Stimulated activated CD8-positive, alpha-beta memory T cell treated with anti-CD3 and anti-CD28 coated beads, Interleukin-7, amount 100 ng/mL, for 48 hours (primary cell): ENCODE measurements at regions not wholly inside any gene's neighbourhood (a gene's known extent, or its start where the extent isn't known, plus 50 kb on each side); places are given as distances from the start of the nearest gene placed in this dataset.

ENCODE experiments used
- DNase-seq, 2 donors: peaks; one replicate each; pipeline ENCODE4 v3.0.0-alpha.2; 2020; ENCODE audit warnings: low read depth in 1 of 2; ENCODE audit errors: extremely low read depth in 1 of 2

GRCh38 chr7:132072873-132073272 lies 503.4 kb downstream of the PLXNA4 start:
- DNase-seq = no peak

GRCh38 chr7:132072165-132072564 lies 504.1 kb downstream of the PLXNA4 start:
- no peak for DNase-seq

DNA sequence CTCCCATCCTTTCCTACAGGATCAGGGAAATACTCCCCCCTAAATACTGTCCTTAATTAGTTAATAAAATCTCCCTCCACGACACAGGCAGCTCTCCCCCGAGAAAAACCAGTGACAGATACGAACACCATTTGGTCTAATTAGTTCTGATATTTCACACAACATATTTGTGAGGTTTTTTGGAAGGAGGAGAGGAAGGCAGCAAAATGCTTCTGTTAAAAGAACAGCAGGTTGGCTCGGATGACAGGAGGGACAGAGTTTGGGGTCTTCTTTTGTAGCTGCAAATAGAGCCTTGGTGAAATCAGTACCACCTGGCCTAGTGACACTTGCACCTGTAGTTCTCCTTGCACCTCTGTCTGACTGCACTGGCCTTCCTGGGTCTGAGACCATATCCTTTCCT lies 507.0 kb downstream of the PLXNA4 start:
- DNase-seq = no peak

DNA sequence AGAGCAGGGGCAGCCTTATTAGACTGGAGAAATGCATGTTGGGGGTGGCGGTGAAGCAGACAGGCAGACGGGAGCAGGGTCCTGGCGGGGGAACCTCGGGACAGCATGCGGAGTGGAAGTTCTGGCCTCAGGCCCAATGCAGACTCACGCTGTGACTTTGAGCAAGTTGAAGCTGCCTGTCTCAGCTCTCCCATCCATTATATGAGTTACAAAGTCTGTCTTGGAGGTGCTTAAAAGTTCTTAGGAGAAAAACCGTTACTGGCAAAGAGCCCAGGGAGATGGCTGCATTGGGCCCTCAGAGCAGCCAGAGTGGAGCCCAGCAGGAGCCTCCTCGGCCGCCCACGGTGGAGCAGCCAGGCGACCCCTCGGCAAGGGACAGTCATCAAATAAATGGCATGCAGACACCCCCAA lies 509.5 kb downstream of the PLXNA4 start:
- no peak for DNase-seq

DNA sequence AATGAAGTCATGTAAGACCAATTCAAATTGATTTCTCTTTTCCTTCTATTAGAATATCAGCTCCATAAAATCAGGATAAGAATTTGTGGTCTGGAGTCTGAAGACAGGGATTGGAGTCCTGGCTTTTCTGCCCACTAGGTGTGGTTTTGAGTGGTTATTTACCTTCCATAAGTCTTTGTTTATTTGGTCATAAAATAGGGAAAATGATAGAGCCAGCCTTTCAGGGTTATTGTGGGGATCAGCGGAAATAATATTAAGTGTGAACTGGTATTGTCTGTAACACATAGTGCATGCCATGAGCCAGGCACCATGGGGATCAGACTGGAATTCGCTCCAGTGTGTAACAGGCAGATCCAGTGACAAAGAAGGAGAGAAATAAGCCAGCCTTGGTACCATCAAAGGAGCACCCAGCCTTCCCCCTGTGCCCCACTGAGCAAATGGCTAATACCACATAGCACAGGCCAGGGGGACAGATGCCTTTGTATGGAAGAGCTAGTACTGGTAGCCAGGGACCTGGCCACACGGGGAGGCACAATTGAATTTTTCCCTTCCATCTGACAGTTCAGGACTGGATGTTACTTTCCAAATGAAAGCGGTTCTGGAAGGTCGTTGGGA lies 509.7 kb upstream of the PODXL start:
- DNase-seq = no peak

DNA sequence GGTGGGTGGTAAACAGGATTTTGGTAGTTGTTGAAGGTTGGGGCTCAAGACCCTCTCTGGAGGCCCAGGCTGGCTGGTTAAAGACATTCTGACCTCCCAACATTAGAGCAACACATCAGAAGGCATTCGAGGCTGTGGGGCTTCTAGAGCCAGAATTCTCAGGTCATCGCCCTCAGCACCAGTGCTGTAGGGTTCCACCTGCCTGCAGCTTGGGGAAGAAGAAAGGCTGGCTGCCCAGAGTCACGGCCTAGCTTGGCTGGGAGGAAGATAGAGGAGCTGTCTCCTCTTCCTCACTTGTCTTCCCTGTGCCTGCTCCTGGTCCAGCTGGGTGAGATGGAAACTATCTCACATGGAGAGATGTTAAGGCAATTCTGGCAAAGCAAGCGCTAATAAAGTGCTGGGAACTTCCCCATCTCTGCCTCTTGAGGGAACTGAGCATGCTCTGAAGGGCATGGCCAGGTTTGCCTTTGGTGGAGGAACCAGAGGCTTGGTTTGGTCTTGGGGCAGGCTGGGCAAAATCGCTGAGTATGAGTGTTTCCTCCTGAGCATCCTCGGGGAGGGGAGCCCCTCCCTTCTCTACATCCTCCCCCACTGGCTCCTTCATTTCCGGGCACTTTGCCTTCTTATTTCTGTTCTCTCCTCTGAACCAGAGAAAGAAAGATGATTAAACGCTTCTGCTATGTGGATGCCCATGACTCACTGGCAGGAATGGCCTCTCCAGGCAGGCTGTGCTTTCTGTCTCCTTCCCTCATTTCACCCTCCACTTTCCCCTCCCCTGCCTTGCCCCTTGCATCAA lies 509.0 kb upstream of the PODXL start:
- DNase-seq = no peak

DNA sequence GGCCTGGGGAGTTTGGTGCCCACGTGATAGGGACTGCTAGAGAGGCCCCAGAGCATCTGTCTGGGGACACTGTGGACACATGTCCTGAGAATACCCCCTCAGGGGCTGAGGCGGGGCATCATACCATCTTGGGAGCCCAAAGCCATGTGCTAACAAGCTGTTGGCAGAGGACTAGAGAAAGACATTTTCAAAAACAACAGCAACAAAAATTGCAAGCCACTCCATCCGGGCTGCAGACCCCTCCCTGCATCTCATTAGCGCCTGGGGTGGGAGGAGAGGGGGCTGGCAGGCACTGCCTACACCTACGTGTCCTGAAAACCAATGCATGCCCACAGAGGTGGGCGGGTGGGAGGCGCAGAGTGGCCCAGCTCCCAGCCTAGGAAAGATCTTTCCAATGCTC lies 507.4 kb upstream of the PODXL start:
- DNase-seq = no peak

DNA sequence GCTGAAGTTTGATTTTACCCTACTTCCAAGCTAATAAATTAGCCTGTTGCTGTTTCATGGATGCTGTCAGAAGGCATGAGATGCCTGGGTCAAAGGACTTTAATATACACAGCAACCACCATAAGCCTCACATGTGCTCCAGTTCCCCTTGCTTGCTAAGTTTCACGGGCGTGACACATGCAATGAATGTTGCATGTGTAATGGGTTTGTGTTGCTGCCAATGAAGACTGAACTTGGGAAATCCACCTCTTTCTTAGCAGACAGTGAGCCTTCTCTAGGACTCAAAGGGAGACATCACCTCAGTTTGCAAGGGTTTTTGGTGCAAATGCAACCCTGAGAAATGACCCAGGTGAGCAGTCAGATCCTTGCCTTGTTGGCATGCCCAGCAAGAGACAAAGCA lies 505.5 kb upstream of the PODXL start:
- DNase-seq = no peak

GRCh38 chr7:132059141-132059540 lies 502.7 kb upstream of the PODXL start:
- DNase-seq = no peak

DNA sequence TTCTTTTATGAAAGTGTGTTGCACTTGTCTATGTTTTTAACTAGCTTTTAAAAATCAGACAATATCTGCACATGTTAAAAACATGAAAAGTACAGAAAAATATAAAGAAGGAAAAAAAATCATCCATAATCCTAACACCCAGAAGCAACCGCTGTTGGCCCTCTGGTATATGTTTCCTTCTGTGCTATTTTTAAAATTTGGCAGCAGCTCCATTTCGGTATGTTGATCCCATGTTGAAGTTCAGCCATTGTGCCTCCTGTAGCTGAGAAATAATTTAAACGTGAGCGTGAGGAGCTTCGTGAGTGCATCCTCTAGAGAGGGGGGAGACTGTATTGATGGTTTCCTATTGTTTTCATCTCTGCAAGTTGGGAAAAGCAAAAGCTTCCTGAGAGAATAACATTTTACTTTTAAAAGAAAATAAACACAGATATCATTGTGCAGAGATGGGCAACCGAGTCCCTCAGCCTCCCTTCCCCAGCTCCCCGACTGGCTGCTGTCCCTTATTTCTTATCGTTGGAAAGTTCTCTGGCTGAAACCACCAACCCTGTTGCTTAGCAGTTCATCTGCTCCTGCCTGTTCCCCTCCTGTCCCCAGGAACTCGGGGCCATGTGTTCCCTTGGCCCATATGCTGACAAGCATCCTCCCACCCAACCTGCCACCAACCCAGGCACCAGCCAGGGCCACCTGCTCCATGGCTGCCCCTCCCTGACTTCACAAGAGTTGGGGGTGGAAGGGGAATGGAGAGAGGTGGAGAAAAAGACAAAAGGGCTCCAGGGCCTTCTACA lies 499.1 kb upstream of the PODXL start:
- no peak for DNase-seq

DNA sequence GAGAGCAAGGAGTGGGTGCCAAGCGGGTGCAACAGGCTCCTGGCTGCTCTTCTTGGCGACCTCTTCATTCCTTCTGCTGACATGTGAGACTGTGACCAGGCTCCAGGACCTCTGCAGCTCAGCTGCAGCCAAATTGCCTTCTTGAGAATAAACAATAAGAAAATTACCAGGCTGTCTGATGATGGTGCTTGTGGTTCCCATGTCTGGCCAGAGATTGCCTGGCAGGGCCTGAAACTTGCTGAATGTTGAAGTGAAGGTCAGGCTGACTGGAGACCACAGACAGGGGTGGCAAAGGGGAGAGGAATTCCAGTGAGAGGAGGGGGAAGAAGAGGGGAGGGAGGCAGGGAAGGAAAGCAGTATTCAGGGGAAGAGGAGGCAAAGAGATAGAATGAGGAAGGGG lies 497.4 kb upstream of the PODXL start:
- no peak for DNase-seq

GRCh38 chr7:132051311-132051710 lies 494.9 kb upstream of the PODXL start:
- no peak for DNase-seq

GRCh38 chr7:132049462-132050304 lies 493.3 kb upstream of the PODXL start:
- no peak for DNase-seq

DNA sequence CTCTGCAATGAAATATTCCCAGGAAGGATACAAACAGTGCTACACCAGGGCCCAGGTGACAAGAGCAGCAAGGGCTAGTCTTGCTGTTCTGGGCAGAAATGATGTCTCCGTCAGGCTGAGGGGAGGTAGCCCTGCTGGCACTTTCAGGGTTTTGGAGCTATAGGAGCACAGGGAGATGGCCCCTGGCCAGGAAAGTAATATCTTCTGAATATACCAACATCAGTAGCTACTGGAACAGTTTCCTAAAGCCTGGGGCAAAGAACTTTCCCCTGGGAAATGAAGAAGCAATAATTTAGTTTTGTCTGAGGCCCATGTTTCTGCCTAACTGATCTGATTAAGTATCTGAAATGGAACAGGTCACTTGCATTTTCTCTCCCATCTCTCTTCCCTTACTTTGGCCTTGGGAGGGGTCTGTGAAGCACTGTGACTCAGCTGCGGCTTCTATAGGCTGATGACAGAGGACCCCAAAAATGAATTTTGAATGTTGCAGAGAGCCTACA lies 489.1 kb upstream of the PODXL start:
- no peak for DNase-seq

DNA sequence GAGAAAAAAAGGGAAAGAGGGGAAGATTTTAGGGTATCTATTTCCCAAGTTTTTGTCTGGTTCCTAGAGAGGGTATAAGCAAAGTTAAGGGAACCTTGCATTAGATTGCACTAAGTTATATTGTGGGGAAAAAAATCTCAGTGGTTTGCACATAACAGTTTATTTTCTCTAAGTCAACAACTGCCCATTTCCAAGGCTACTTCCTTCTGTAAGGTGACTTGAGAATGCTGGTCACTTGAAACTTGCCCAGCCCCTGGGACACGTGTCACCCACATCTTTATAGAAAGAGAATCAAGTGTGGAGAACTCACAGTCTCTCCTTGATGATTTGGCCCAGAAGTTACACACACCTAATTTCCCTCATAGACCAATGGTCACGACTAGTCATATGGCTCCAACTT lies 488.6 kb upstream of the PODXL start:
- no peak for DNase-seq

DNA sequence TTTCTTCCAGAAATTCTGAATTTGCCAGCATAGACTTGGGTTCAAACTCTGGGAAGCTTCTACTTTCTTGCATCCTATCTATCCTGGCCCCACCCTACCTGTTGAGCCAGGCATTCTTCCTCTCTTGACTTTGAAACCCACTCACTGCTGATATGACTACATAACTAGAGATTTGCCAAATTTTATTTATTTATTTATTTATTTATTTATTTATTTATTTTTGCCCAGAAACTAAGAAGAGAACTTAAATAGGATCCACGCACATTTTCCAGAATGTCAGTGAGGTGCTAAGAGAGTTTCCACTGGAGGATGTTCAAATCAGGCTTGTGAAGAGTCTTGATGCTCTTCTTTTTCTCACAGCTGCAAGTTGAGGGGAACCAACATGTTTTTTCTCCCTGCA lies 487.8 kb upstream of the PODXL start:
- no peak for DNase-seq

DNA sequence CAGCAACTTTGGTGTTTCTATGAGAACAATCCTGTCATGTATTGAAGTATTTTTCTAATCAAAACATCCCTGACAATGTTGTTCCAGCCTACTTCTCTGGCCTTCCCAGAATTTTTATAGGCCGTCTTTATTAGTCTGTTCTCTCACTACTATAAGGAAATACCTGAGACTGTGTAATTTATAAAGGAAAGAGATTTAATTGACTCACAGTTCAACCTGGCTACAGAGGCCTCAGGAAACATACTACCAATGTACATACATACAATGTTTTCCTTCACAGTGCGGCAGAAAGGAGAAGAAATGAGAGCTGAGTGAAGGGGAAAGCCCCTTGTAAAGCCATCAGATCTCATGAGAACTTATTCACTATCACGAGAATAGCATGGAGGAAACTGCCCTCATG lies 484.7 kb upstream of the PODXL start:
- DNase-seq = no peak

DNA sequence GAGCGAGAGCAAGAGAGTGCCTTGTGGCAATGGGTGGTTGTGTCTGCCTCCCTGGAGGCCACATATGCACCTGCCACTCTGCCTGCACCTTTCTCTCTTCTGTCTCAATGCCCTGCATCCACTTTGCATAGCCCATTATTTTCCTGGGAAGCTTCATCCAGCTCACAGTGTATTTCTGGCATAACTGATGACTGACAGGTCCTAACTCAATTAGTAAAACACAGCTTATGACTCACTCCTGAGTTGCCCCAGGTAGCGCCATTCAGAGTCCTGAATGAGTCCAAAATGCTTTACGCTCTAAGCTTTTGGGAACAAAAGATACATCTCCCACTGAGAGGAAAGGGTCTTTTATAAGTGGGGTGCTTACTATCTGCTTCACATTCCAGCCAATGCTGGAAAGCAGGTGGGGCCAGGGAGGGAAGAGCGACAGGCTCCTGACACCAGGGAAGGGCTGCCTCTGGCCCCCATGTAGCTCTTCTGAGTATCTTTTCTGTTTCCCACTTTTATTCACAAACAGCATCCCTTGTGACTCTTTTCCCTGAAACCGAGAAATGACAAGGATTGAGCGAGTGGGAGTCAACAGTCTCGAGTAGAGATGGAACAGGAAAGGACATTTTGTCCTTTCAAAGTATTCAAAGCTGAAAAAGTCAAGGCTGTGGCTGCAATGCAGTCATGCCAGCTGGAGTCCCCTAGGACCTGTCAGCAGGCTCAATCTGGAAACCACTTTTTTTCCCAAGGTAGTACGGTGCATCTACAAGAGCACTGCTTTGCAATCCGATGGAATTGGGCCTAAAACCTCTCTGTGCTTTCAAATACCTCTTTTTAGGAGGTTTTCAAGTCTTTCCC lies 479.3 kb upstream of the PODXL start:
- DNase-seq = no peak

DNA sequence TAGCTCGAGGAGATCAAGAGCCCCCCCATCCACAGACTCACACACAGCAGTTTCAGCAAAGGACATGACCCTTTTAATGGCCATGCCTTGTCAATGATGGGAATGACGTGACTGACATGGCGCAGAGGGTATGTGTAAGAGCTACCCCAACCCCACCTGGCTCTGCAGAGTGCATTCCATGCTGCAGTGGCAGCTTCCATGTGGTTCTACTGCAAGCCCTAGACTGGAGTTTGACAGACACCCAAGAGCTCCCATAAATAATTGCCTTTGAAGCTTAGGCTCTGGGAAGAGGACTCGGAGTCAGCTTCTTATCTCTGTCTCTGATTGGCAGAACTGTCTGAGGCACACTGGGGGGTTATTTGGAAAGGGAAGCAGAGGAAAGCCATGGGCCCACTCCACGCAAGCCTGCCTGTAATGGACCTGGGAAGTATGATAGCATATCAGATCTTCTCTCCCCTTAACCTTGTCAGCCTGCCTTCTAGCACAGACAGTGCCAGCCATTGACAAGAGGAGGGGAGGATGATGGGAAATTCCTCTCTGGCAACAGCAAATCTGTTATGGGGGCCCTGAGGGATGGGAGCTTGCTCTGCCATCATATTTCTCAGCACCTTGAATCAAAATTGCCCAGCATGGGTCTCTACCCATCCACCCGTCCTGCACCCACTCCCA lies 478.5 kb upstream of the PODXL start:
- no peak for DNase-seq
